ENCODE measurements at regions not wholly inside any gene's neighbourhood (a gene's known extent, or its start where the extent isn't known, plus 50 kb on each side); places are given as distances from the start of the nearest gene placed in this dataset.

DNA sequence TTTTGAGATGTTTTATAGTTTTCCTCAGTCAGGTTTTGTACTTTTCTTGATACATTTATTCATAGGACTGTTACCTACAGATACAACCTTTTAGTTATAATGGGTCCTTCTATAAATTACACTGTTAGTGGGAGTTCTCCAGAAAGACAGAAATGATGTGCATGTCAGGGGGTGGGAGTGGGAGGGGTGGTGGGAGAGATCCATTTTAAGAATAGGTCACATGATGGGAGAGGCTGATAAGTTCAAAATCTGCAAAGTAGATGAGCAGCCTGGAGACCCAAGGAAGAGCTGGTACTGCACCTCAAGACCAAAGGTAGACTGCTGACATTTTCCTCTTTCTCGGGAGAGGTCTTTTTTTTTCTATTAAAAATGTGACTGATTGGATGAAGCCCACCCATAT is 408.0 kb upstream of the GJE1 start:
- DNase-seq (ENCODE audit: low spot score): no peak
- intact Hi-C loops (cut with DNase I): no loop called here

GRCh38 chr6:141719476-141719875 is 413.2 kb upstream of the GJE1 start:
- DNase-seq (ENCODE audit: low spot score): no peak
- intact Hi-C loops (cut with DNase I): no loop called here

GRCh38 chr6:141705431-141705830 is 427.3 kb upstream of the GJE1 start:
- intact Hi-C loops (cut with DNase I): no loop called here
- DNase-seq (ENCODE audit: low spot score): no peak

GRCh38 chr6:141704151-141704550 is 428.6 kb upstream of the GJE1 start:
- intact Hi-C loops (cut with DNase I): no loop called here
- no peak for DNase-seq (ENCODE audit: low spot score)

DNA sequence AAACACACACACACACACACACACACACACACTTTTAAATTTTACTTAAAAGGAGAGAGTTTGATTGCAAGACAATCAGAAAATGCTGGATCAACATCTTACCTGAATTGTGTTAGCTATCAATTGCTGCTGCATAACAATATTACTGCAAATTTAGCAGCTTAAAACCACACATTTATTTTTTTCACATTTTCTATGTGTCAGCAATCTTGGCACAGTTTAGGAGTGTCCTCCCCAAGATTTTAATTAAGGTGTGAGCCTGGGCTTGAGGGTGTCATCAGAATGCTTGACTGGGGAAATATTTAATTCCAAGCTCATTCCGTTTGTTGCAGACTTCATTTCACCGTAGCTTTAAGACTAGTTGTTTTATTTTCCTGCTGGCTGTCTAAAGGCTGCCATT is 431.0 kb upstream of the GJE1 start:
- intact Hi-C loops (cut with DNase I): no loop called here
- DNase-seq (ENCODE audit: low spot score): no peak

GRCh38 chr6:141700819-141701218 is 431.9 kb upstream of the GJE1 start:
- DNase-seq (ENCODE audit: low spot score): no peak
- intact Hi-C loops (cut with DNase I): no loop called here

DNA sequence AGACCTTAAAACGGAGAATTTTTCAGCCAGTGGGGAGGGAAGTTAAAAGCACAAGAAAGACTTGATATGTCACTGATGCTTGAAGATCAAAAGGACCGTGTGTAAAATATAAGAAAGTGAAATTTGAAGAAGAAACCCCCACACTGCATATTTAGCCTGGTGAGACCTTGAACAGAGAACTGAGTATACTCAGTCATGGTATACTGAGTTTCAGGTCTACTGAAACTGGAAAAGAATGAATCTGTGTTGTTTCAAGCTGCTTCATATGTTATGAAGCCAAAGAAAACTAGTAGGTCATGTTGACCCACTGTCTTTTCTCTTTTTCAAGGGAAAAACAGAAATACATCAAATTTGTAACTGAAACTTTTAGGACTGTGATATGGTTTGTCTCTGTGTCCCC is 443.8 kb upstream of the GJE1 start:
- intact Hi-C loops (cut with DNase I): no loop called here
- no peak for DNase-seq (ENCODE audit: low spot score)

- DNase-seq (ENCODE audit: low spot score): no peak
- intact Hi-C loops (cut with DNase I): no loop called here
These were observed 447.3 kb upstream of the GJE1 start for GRCh38 chr6:141685416-141685815.

DNA sequence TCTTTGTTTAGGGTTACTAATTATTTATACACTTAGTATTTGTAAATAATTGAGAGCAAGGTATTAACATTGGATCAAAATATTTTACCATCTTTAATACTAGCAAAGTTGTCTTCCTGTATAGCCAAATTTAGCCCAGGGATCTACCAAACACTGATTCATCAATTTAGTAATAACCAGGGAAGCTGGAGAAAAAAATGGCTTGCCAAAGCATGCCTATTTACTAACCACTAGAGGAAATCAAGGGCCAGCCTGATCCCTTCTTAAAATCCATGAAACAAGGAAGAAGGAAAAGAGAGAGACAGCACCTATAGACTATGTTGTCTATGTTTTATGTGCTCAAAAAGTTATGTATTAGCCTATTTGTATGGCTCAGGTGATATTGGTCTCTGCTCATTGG is 450.3 kb upstream of the GJE1 start:
- no peak for DNase-seq (ENCODE audit: low spot score)
- intact Hi-C loops (cut with DNase I): no loop called here

DNA sequence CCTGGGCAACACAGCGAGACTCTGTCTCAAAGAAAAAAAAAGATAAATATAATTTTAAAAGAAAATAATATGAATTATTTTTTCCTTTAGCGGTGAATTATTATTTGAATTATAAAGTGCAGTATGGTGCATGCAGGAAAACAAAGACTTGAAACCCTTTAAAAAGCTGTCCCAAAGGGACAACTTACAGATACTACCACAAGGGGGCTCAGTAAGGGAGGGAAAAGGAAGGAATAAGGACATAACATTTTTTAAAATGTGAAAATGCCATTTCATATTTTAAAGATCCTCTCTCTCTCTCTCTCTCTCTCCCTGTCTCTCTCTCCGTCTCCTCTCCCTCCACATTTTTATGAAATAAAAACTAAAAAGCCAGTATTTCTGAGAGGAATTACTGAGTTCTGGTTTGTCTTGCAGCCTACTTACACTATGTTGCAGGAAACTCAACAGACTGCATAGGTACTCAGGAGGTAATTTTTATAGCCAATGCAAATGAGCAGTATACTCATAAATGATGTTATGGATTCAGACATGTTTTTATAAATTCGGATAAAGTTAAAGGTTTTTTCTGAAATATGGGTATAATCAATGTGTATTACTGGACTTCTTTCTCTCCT is 455.0 kb upstream of the GJE1 start:
- no peak for DNase-seq (ENCODE audit: low spot score)
- intact Hi-C loops (cut with DNase I): no loop called here

DNA sequence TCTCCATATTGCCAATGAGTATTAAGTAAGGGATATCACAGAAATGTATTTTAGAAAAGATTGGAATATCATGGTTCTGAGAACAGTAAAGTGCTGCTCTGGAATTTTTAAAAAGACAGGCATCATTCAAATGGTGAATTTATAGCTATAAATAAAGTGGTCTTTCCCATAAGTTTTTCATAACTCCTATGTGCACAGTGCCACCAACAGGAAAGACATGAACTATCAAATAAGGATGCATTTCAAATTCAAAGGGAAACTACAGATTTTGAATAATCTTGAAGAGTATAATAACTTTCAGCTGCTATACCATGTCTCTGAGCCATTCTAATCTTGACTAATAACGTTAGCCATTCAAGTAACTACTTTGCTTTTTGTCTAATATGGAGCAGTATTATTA is 456.8 kb upstream of the GJE1 start:
- intact Hi-C loops (cut with DNase I): no loop called here
- DNase-seq (ENCODE audit: low spot score): no peak

- intact Hi-C loops (cut with DNase I): no loop called here
- DNase-seq (ENCODE audit: low spot score): no peak
These were observed 463.6 kb upstream of the GJE1 start for GRCh38 chr6:141669141-141669540.

GRCh38 chr6:141667580-141668309 is 465.0 kb upstream of the GJE1 start:
- intact Hi-C loops (cut with DNase I): no loop called here
- no peak for DNase-seq (ENCODE audit: low spot score)

- intact Hi-C loops (cut with DNase I): no loop called here
- no peak for DNase-seq (ENCODE audit: low spot score)
These were observed 466.5 kb upstream of the GJE1 start for GRCh38 chr6:141666187-141666586.

DNA sequence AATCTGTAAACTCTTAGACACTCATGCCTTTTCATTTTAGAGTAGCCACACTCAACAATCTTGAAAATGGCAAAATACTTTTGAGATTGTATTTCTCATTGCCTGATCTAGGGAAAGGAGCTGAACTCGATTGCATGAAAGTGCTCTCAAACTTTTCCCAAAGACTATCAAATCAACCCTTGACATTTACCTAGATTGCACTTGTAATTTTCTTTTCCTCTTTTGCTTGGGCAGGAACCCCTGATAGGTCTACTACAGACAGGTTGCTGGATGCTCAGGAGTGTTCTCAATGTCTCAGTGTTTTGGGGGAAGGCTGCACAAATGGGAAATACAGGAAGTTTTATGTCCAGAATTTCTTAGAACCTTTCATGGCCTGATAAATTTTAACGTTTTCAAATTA is 468.0 kb upstream of the GJE1 start:
- DNase-seq (ENCODE audit: low spot score): no peak
- intact Hi-C loops (cut with DNase I): no loop called here

DNA sequence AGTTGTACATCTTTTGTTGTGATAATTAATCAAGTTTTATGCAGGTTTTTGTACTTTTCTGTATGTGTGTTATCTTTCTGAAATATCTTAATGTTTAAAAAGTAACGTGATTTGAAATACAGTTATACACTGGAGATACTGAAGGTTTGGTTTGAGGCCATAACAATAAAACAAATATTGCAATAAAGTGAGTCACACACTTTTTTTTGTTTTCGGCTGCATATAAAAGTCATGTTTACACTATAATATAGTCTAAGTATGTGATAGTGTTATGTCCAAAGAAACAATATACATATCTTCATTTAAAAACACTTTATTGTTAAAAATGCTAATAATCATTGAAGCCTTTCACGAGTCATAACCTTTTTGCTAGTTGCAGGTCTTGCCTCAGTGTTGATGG is 473.1 kb upstream of the GJE1 start:
- intact Hi-C loops (cut with DNase I): no loop called here

GRCh38 chr6:141658696-141659095 is 474.0 kb upstream of the GJE1 start:
- DNase-seq (ENCODE audit: low spot score): no peak
- intact Hi-C loops (cut with DNase I): no loop called here

More for the DNA sequence above, 473.1 kb upstream of the GJE1 start:
- no peak for DNase-seq (ENCODE audit: low spot score)

- no peak for DNase-seq (ENCODE audit: low spot score)
- intact Hi-C loops (cut with DNase I): no loop called here
These were observed 474.9 kb upstream of the GJE1 start for GRCh38 chr6:141657812-141658211.

- no peak for DNase-seq (ENCODE audit: low spot score)
- intact Hi-C loops (cut with DNase I): no loop called here
These were observed 479.1 kb upstream of the GJE1 start for GRCh38 chr6:141653590-141653989.

- intact Hi-C loops (cut with DNase I): no loop called here
- DNase-seq (ENCODE audit: low spot score): no peak
These were observed 490.8 kb upstream of the GJE1 start for GRCh38 chr6:141641951-141642350.

- intact Hi-C loops (cut with DNase I): no loop called here
- DNase-seq (ENCODE audit: low spot score): no peak
These were observed 491.3 kb upstream of the GJE1 start for GRCh38 chr6:141641406-141641805.
